ENCODE measurements at regions not wholly inside any gene's neighbourhood (a gene's known extent, or its start where the extent isn't known, plus 50 kb on each side); places are given as distances from the start of the nearest gene placed in this dataset.

DNA sequence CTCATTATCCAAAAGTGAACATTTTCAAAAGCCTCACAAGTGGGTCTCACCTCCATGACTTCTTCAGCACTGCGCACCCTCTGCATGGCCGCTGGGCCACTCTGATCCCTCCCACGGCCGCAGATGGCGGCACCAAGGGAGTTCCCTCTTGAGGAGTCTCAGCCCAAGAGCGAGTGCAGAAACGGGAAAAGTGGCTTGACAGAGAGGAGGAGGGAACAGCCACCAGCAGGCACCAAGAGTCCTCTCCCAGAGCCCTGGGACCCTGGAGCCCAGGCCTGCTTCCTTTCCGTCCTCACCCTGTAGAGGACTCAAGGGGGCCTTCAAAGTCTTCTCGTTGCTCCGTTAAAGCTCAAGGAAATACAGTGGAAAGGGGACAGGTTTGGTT, 230.2 kb upstream of the DIO3 start:
- TF ChIP-seq TAF1 (IDR thresholded peaks at IDR 0.05; ENCODE audit: borderline replicate concordance, low read depth, low read length) = no peak
- TF ChIP-seq POLR2AphosphoS5 (IDR thresholded peaks at IDR 0.05; ENCODE audit: low read depth, low read length) = no peak
- TF ChIP-seq POLR2A (IDR thresholded peaks at IDR 0.05; ENCODE audit: low read depth, low read length) = no peak

Data from GM12892 (cell line).